ENCODE measurements at regions not wholly inside any gene's neighbourhood (a gene's known extent, or its start where the extent isn't known, plus 50 kb on each side); places are given as distances from the start of the nearest gene placed in this dataset.

DNA sequence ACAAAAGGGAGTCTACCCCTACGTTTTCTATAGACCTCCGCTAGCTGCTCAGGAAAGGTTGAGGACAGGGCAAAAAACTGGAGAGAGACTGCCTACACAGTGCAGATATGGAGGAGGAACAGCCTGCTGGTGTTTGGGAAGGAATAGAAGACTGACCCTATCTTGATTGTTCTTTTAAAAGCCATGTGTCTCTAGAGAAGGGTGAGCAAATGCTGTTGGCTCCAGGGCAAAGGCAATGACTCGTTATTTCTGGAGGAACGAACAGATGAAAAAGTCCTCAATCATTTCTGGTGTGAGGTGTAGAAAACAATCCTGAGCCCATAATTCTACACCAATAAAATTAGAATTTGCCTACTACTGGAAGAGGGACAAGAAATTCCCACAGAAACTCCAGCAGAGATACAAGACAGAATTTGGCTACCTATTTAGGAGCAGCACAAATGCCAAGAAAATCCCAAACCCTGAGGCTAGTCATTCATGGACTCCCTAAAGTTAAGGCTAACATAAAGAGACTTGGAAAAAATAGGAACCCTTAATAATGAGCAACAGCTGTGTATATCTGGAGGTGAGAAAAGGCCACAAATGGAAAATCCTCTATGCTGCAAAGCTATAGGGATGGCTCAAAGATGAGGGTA lies 1206.3 kb upstream of the CNTN5 start:
- H3K79me2 ChIP-seq (ENCODE audit: control insufficient read depth, insufficient read depth, low read length) = no peaks in the 10 kb centered on the region
- dilution Hi-C loops (cut with MboI; ENCODE audit: extremely low pct_ligation_motif_present, low sequenced_read_pairs) = no loop called here
- DNase-seq (ENCODE audit: low read depth, low spot score) (peak; percentile 1), FAIRE-seq (no peak)
- no peak overlapping the region for H3K9ac ChIP-seq (replicated peaks; ENCODE audit: extremely low read depth, insufficient read depth, low read length)
- intact Hi-C loops (cut with micrococcal nuclease) = loop anchor here (10.0 kb wide), 1 partner anchor 200 kb away; no protein-coding TSS in a partner anchor
- H3K4me1 ChIP-seq (ENCODE audit: control insufficient read depth, extremely low read depth, insufficient read depth, low read length) = no peaks in the 10 kb centered on the region
- TF ChIP-seq MYC (IDR thresholded peaks at IDR 0.05; ENCODE audit: low read depth, low read length) (no peak), GATA2 (IDR thresholded peaks at IDR 0.05; ENCODE audit: insufficient read depth, insufficient read length, low read depth, low read length) (no peak), FOS (IDR thresholded peaks at IDR 0.05; ENCODE audit: borderline replicate concordance, insufficient read depth, low read length) (no peak), JUN (IDR thresholded peaks at IDR 0.05; ENCODE audit: borderline replicate concordance, insufficient read depth, insufficient read length, low read depth) (no peak), POLR2AphosphoS5 (IDR thresholded peaks at IDR 0.05; ENCODE audit: insufficient read depth, low read depth, low read length) (no peak), MAX (IDR thresholded peaks at IDR 0.05; ENCODE audit: insufficient read depth, insufficient read length) (no peak), EZH2 (IDR thresholded peaks at IDR 0.05; ENCODE audit: borderline replicate concordance, low read depth, low read length, severe bottlenecking) (no peak), POLR2A (IDR thresholded peaks at IDR 0.05; ENCODE audit: low read depth, low read length) (no peak)
- TF ChIP-seq, protein P1, sequence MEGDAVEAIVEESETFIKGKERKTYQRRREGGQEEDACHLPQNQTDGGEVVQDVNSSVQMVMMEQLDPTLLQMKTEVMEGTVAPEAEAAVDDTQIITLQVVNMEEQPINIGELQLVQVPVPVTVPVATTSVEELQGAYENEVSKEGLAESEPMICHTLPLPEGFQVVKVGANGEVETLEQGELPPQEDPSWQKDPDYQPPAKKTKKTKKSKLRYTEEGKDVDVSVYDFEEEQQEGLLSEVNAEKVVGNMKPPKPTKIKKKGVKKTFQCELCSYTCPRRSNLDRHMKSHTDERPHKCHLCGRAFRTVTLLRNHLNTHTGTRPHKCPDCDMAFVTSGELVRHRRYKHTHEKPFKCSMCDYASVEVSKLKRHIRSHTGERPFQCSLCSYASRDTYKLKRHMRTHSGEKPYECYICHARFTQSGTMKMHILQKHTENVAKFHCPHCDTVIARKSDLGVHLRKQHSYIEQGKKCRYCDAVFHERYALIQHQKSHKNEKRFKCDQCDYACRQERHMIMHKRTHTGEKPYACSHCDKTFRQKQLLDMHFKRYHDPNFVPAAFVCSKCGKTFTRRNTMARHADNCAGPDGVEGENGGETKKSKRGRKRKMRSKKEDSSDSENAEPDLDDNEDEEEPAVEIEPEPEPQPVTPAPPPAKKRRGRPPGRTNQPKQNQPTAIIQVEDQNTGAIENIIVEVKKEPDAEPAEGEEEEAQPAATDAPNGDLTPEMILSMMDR (IDR thresholded peaks at IDR 0.05; ENCODE audit: extremely low read depth in 1 of 2, insufficient read depth in 1 of 2, low read depth in 1 of 2, low read length in 2 of 2) = no peak
- H3K27me3 ChIP-seq (ENCODE audit: control insufficient read depth in 2 of 2, insufficient read depth in 2 of 2, low read length in 2 of 2) = no peaks in the 10 kb centered on the region
- no peak overlapping the region for H3K4me2 ChIP-seq (ENCODE audit: insufficient read depth, low read length)
- no peak overlapping the region for H2AFZ ChIP-seq (ENCODE audit: low read depth, low read length)
- H3K4me3 ChIP-seq (replicated peaks in 1 of 3; ENCODE audit: insufficient read depth in 1 of 3, low read depth in 1 of 3, low read length in 3 of 3) = no peak overlapping the region
- ChIA-PET CTCF (interaction anchor here (1.1 kb wide), 1 partner anchor 11 kb away, joined by 3 read pairs; no protein-coding TSS in a partner anchor), POLR2A (no interaction called here)
- no peaks in the 10 kb centered on the region for H3K9me1 ChIP-seq (replicated peaks; ENCODE audit: control insufficient read depth, extremely low read depth, insufficient read depth, low read length)
- H3K9me3 ChIP-seq (replicated peaks; ENCODE audit: control insufficient read depth, insufficient read depth, low read length) = no peaks in the 10 kb centered on the region
- no peaks in the 10 kb centered on the region for H4K20me1 ChIP-seq (replicated peaks; ENCODE audit: control insufficient read depth, extremely low read depth, insufficient read depth, low read length)
- no peaks in the 10 kb centered on the region for H3K36me3 ChIP-seq (ENCODE audit: control insufficient read depth in 2 of 2, extremely low read depth in 1 of 2, insufficient read depth in 2 of 2, low read length in 2 of 2)
- H3K27ac ChIP-seq (ENCODE audit: insufficient read depth, low read depth, low read length) = no peak overlapping the region
- BruUV-seq (replicated peaks) = no TSS peak

Measured in endothelial cell of umbilical vein (primary cell).